Vagina (tissue), 2 donors: ENCODE measurements at regions not wholly inside any gene's neighbourhood (a gene's known extent, or its start where the extent isn't known, plus 50 kb on each side); places are given as distances from the start of the nearest gene placed in this dataset.

Experiments
- DNase-seq, 2 donors: peaks; one replicate each; pipeline ENCODE4 v3.0.0-alpha.2; 2017; ENCODE audit errors: extremely low spot score in 2 of 2
- H3K27ac ChIP-seq: fragments of 200-600 bp; sonication (generic); one replicate; pipeline ENCODE4 v1.5.1; 2019
- H3K27me3 ChIP-seq: fragments of 200-600 bp; sonication (generic); one replicate; pipeline ENCODE4 v1.5.1; 2019
- H3K36me3 ChIP-seq, 2 donors: fragments of 200-600 bp; sonication (generic); one replicate each; pipeline ENCODE4 v1.5.1; 2017 to 2019
- H3K4me1 ChIP-seq: fragments of 200-600 bp; sonication (generic); one replicate; pipeline ENCODE4 v1.5.1; 2019
- H3K4me3 ChIP-seq, 2 donors: fragments of 200-600 bp; sonication (generic); 1 replicate in 1 of 2; 2 replicates in 1 of 2; pipeline ENCODE4 v1.5.1; 2016 to 2019
- H3K9me3 ChIP-seq: fragments of 200-600 bp; sonication (generic); one replicate; pipeline ENCODE4 v1.5.1; 2019
- POLR2A ChIP-seq, 2 donors: fragments of 450-650 bp; IDR thresholded peaks; one replicate each; pipeline ENCODE4 v1.6.1; 2017; ENCODE audit warnings: antibody characterized with exemption in 2 of 2, mild to moderate bottlenecking in 2 of 2, moderate library complexity in 2 of 2
- POLR2AphosphoS5 ChIP-seq, 2 donors: sonication (generic); formaldehyde crosslinking; IDR thresholded peaks; one replicate each; pipeline ENCODE4 v1.9.0; 2017; ENCODE audit warnings: antibody characterized with exemption in 2 of 2, mild to moderate bottlenecking in 2 of 2, low read depth in 1 of 2; ENCODE audit not compliant: insufficient read depth in 1 of 2
- intact Hi-C: fragments of 100-400 bp; cut with DNase I; formaldehyde crosslinking; loops from one replicate; pipeline ENCODE4 v1.15.1; 2023
- TF ChIP-seq, protein P1 (sequence below), 3 experiments: fragments of 450-650 bp in 2 of 3; fragments of 200-600 bp in 1 of 3; sonication (generic) in 1 of 3; IDR thresholded peaks; one replicate each; pipeline ENCODE4 v1.5.1; 2017 to 2019; ENCODE audit warnings: antibody characterized with exemption in 3 of 3, mild to moderate bottlenecking in 2 of 3, moderate library complexity in 2 of 3

DNA sequence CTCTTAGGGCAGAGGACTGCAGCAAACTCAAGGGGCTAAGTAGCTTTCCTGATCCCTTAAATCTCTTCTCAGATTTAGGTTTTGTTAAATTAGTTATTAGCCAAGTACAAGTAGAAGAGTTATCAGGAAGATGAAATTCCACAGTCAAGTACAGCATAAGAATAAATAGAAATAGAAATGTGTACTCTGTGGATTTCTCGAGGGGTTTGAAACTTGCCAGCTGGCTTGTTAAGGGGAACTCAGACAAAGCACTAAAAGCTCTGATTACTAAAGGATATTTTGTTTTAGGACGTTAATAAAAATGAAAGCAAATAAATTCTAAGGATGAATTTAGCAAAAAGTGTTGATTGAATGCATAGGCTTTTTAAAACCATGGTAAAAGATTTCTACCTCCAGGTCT, 654.6 kb downstream of the RAPGEF2 start:
- Histone ChIP-seq H3K4me3 (no peak overlapping the region), H3K4me1 (no peaks in the 10 kb centered on the region), H3K36me3 (no peaks in the 10 kb centered on the region), H3K9me3 (no peaks in the 10 kb centered on the region), H3K27me3 (no peaks in the 10 kb centered on the region), H3K27ac (no peak overlapping the region)
- DNase-seq: no peak
- intact Hi-C loops: no loop called here
- TF ChIP-seq POLR2A (IDR thresholded peaks at IDR 0.05) (no peak), POLR2AphosphoS5 (IDR thresholded peaks at IDR 0.05; ENCODE audit: insufficient read depth in 1 of 2, low read depth in 1 of 2) (no peak)
- TF ChIP-seq, protein P1, sequence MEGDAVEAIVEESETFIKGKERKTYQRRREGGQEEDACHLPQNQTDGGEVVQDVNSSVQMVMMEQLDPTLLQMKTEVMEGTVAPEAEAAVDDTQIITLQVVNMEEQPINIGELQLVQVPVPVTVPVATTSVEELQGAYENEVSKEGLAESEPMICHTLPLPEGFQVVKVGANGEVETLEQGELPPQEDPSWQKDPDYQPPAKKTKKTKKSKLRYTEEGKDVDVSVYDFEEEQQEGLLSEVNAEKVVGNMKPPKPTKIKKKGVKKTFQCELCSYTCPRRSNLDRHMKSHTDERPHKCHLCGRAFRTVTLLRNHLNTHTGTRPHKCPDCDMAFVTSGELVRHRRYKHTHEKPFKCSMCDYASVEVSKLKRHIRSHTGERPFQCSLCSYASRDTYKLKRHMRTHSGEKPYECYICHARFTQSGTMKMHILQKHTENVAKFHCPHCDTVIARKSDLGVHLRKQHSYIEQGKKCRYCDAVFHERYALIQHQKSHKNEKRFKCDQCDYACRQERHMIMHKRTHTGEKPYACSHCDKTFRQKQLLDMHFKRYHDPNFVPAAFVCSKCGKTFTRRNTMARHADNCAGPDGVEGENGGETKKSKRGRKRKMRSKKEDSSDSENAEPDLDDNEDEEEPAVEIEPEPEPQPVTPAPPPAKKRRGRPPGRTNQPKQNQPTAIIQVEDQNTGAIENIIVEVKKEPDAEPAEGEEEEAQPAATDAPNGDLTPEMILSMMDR (IDR thresholded peaks at IDR 0.05): no peak

DNA sequence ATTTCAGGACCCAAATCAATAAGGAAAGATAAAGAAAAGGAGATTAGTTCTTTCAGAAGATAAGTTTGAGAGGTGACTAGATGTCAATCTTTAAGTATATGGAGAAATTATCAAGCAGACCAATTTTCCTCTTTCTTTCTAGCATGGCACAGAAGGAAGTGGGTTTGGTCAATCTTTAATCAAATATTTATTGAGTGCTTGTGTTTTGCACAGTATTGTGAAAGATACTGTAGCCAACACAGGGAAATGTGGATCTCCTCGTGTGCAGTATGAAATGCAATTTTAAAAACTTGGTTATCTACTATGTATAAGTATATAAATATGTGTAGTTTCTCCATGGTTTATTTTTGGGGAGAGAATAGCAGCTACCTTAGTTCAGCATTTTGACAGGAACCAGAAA, 655.2 kb downstream of the RAPGEF2 start:
- H3K27me3 ChIP-seq: no peaks in the 10 kb centered on the region
- TF ChIP-seq POLR2A (IDR thresholded peaks at IDR 0.05) (no peak), POLR2AphosphoS5 (IDR thresholded peaks at IDR 0.05; ENCODE audit: insufficient read depth in 1 of 2, low read depth in 1 of 2) (no peak)
- TF ChIP-seq, protein P1 (IDR thresholded peaks at IDR 0.05): no peak
- H3K4me1 ChIP-seq: no peaks in the 10 kb centered on the region
- no peak overlapping the region for H3K4me3 ChIP-seq
- no peak overlapping the region for H3K27ac ChIP-seq
- H3K9me3 ChIP-seq: no peaks in the 10 kb centered on the region
- H3K36me3 ChIP-seq: no peaks in the 10 kb centered on the region
- DNase-seq: no peak
- intact Hi-C loops: no loop called here

GRCh38 chr4:159762672-159763071, 659.8 kb downstream of the RAPGEF2 start:
- Histone ChIP-seq H3K27ac (no peak overlapping the region), H3K4me3 (no peak overlapping the region), H3K36me3 (no peaks in the 10 kb centered on the region), H3K27me3 (no peaks in the 10 kb centered on the region), H3K9me3 (no peaks in the 10 kb centered on the region), H3K4me1 (no peaks in the 10 kb centered on the region)
- no peak for TF ChIP-seq POLR2A (IDR thresholded peaks at IDR 0.05)
- TF ChIP-seq, protein P1 (IDR thresholded peaks at IDR 0.05): no peak
- no peak for TF ChIP-seq POLR2AphosphoS5 (IDR thresholded peaks at IDR 0.05; ENCODE audit: insufficient read depth in 1 of 2, low read depth in 1 of 2)
- DNase-seq: no peak
- intact Hi-C loops: no loop called here

- DNase-seq: no peak
- H3K4me3 ChIP-seq: no peak overlapping the region
- no peaks in the 10 kb centered on the region for H3K36me3 ChIP-seq
- H3K27ac ChIP-seq: no peak overlapping the region
- intact Hi-C loops: no loop called here
- no peaks in the 10 kb centered on the region for H3K27me3 ChIP-seq
- H3K9me3 ChIP-seq: no peaks in the 10 kb centered on the region
- H3K4me1 ChIP-seq: no peaks in the 10 kb centered on the region
- no peak for TF ChIP-seq POLR2A (IDR thresholded peaks at IDR 0.05)
- TF ChIP-seq, protein P1 (IDR thresholded peaks at IDR 0.05): no peak
- TF ChIP-seq POLR2AphosphoS5 (IDR thresholded peaks at IDR 0.05; ENCODE audit: insufficient read depth in 1 of 2, low read depth in 1 of 2): no peak
Measured at GRCh38 chr4:159764343-159764952, 661.6 kb downstream of the RAPGEF2 start.

- no peak overlapping the region for H3K4me3 ChIP-seq
- intact Hi-C loops: no loop called here
Measured at GRCh38 chr4:159765382-159765781, 662.5 kb downstream of the RAPGEF2 start.

More at GRCh38 chr4:159765382-159765781, 662.5 kb downstream of the RAPGEF2 start:
- H3K27me3 ChIP-seq: no peaks in the 10 kb centered on the region
- TF ChIP-seq, protein P1 (IDR thresholded peaks at IDR 0.05): no peak
- TF ChIP-seq POLR2A (IDR thresholded peaks at IDR 0.05) (no peak), POLR2AphosphoS5 (IDR thresholded peaks at IDR 0.05; ENCODE audit: insufficient read depth in 1 of 2, low read depth in 1 of 2) (no peak)
- DNase-seq: no peak
- no peak overlapping the region for H3K27ac ChIP-seq
- no peaks in the 10 kb centered on the region for H3K9me3 ChIP-seq
- H3K4me1 ChIP-seq: no peaks in the 10 kb centered on the region
- no peaks in the 10 kb centered on the region for H3K36me3 ChIP-seq
